Gastrocnemius medialis (tissue), 4 donors: ENCODE measurements at regions not wholly inside any gene's neighbourhood (a gene's known extent, or its start where the extent isn't known, plus 50 kb on each side); places are given as distances from the start of the nearest gene placed in this dataset.

Experiments
- CTCF ChIP-seq, 5 experiments: fragments of 450-650 bp in 3 of 5; fragments of 200-600 bp in 2 of 5; sonication (generic) in 2 of 5; IDR thresholded peaks in 4 of 5; conservative IDR thresholded peaks in 1 of 5; 1 replicate in 4 of 5; 2 replicates in 1 of 5; pipeline ENCODE4 v1.5.1; 2016 to 2019; ENCODE audit warnings: antibody characterized with exemption in 5 of 5, mild to moderate bottlenecking in 3 of 5, moderate library complexity in 3 of 5
- POLR2A ChIP-seq, 2 donors: fragments of 450-650 bp; IDR thresholded peaks; one replicate each; pipeline ENCODE4 v1.6.1; 2017; ENCODE audit warnings: antibody characterized with exemption in 2 of 2, mild to moderate bottlenecking in 2 of 2, moderate library complexity in 2 of 2

- TF ChIP-seq CTCF (IDR thresholded peaks at IDR 0.05 in 4 of 5, conservative IDR thresholded peaks at IDR 0.05 in 1 of 5), result no peak
- TF ChIP-seq POLR2A (IDR thresholded peaks at IDR 0.05), result no peak
These were observed 126.9 kb upstream of the VEGFC start for GRCh38 chr4:176919631-176920030.
